D721Med (cell line): ENCODE measurements at regions not wholly inside any gene's neighbourhood (a gene's known extent, or its start where the extent isn't known, plus 50 kb on each side); places are given as distances from the start of the nearest gene placed in this dataset.

Experiments
- DNase-seq: peaks from one replicate; pipeline ENCODE4 v3.0.0; 2011; ENCODE audit warnings: low spot score; ENCODE audit not compliant: insufficient read length
- FAIRE-seq: peaks from 2 replicates; lab custom pipeline; 2011; peaks lifted over from hg19 to GRCh38; lab: Jason Lieb, UNC
- TF ChIP-seq, protein P1 (sequence below): IDR thresholded peaks from 2 replicates; pipeline ENCODE4 v1.5.1; 2012; ENCODE audit warnings: mild to moderate bottlenecking, control low read depth; ENCODE audit not compliant: insufficient read depth; ENCODE audit errors: missing control alignments

DNA sequence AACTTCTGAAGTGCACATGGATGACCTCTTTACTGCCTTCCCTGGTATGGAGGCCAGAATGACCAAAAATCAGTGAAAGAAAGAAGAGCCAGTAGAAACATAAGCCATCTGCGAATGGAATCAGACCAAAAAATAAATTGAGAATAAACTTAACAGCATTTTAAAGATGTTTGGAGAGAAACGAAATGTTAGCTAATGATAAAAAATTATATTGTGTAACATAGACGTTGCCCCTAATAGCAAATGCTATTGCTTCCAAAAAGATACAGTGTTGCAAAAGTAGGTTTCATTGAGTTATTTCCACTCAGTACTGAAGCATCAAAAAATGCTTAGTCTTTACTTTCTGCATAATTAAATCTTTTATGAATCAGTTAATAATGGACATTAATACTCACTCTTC is 371.7 kb downstream of the LIG4 start:
- FAIRE-seq (no peak), DNase-seq (no peak)
- TF ChIP-seq, protein P1, sequence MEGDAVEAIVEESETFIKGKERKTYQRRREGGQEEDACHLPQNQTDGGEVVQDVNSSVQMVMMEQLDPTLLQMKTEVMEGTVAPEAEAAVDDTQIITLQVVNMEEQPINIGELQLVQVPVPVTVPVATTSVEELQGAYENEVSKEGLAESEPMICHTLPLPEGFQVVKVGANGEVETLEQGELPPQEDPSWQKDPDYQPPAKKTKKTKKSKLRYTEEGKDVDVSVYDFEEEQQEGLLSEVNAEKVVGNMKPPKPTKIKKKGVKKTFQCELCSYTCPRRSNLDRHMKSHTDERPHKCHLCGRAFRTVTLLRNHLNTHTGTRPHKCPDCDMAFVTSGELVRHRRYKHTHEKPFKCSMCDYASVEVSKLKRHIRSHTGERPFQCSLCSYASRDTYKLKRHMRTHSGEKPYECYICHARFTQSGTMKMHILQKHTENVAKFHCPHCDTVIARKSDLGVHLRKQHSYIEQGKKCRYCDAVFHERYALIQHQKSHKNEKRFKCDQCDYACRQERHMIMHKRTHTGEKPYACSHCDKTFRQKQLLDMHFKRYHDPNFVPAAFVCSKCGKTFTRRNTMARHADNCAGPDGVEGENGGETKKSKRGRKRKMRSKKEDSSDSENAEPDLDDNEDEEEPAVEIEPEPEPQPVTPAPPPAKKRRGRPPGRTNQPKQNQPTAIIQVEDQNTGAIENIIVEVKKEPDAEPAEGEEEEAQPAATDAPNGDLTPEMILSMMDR, result no peak

DNA sequence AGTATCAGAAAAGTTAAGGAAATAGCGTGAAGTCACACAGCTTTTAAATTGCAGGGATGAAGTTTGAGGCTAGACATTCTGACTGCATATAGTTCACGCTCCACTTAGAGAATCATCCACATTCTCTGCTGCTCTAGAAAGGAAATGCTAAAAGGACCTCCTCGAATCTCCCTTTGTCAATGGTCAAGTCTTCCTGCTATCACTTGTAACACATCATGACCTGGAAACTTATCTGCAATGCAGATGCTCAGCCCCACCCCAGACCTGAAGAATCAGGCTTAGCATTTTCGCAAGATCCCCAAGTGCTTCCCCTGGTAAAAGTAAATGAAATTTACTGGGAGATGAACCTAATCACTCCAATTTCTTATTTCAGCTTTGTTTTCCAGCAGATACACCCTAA is 372.1 kb downstream of the LIG4 start:
- TF ChIP-seq, protein P1, result no peak
- DNase-seq (no peak), FAIRE-seq (no peak)

DNA sequence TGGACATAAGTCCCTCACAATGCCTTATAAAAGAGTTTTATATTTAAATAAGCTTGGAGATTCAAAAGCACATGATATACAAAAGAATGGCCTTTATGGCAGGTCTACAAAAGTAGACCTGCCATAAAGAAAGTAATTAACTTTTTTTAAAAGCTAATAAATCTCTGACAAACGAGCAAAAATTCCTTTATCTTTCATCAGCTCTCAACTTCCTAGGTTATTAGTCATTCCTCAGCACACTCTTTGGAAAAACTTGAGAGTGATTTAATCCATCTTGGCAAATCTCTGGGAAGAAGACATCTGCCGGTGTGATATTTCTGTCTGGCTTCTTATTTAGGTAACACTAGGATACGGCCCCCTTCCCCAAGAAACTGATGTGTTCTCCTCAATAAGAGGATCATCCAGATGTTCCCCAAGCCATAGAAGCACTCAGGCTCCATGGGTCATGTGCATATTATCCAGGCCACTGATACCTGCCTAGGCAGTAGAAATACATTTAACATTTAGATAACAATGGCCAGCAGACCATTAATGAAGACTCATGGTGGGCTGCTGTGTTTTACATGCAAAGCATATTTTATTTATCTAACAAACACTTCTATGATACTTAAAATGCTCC is 372.7 kb downstream of the LIG4 start:
- FAIRE-seq (no peak), DNase-seq (no peak)
- TF ChIP-seq, protein P1, result no peak

DNA sequence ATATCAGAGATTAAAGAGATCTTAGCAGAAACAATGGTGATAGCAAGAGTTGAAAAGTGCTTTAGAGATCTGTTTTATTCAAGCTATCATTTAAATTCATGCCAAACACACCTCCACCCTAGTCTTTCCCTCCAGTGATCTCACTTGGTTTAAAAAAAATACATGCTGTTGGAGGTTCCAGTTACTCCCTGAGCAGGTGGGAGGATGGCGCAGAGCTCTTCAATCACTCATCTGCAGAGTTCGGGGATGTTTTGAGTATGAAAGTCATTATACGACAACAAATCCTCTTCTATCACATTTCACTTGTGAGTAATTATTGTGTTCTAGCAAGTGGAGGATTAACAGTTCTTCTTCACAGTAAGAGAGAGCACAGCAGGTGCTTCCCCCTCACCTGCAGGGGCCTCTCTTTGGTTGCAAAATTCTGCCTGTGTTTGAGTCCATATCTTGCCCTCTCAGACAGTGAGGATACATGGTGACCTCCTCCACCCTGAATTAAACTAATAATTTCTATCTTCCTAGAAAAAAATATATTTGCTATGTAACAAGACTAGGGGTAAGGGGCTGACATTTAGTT is 376.7 kb downstream of the LIG4 start:
- DNase-seq (no peak), FAIRE-seq (no peak)
- TF ChIP-seq, protein P1, result no peak

DNA sequence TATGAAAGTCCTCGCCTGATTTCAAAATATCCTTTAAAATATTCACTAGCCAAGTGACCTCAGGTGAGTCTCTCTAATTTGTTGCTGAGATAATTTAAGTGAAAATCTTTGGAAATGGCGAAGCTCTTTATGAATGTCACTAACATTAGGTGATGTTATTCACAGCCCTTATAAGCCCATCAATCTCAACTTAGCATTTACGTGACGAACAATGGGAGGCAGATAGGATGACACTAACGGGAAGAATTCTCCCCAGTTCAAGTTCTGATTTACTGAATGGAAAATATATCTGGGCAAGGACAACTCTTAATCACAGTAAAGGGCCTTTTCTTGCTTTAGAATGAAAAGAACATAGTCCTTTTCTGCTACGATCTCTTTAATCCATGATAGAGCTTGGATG is 378.7 kb downstream of the LIG4 start:
- TF ChIP-seq, protein P1, result no peak
- DNase-seq, result no peak
- FAIRE-seq, result no peak

DNA sequence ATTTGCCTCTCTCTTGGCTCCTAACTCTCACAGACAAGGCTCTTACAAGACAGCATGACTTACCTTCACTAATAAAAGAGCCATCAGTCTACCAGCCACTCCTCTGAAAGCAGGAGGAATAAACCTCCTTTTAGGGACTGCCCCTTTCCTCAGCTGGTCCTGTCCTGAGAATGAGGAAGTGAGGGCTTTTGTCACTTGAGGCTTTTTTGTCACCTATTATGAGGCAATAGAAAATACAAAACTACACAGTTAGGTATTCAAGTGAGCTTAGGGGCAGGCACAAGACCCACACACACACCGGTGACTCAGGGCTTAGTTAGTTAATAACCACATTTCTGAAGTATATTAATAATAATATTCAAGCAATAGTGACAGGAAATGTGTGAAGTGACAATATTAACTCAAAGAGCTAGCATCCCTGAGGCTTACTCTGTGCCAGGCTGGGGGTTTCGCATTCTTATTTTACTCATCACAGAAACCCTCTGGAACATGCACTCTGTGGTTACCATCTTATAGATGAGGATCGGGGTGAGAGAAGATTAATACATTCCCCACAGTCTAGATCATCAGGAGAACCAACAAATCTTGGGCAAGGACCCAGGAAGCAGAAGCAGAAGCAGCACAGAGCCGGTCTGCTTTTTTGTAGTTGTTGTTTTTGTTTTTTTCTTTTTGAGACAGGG is 379.9 kb downstream of the LIG4 start:
- TF ChIP-seq, protein P1, result no peak
- DNase-seq, result no peak
- no peak for FAIRE-seq

DNA sequence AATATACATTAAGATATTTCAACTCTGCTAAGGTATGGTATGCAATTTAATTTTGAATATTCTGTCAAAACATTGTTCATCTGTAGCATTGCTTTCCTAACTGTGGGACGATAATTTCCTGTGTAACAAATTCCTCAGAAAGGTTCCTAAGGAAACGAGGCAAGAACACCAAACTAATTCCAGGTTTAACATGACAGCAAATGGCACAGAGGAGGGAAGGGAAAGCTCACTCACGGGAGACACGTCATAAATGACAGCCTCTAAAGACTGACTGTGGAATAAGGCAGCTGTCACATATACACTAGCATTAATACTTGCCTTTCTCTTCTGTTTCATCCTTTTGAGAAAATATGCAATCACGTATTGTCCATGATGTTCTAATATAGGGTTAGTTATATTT is 380.6 kb downstream of the LIG4 start:
- no peak for DNase-seq
- TF ChIP-seq, protein P1, result no peak
- FAIRE-seq, result no peak
